ENCODE measurements at regions not wholly inside any gene's neighbourhood (a gene's known extent, or its start where the extent isn't known, plus 50 kb on each side); places are given as distances from the start of the nearest gene placed in this dataset.

GRCh38 chr14:71372411-71372838 is 465.2 kb downstream of the PCNX1 start:
- Histone ChIP-seq H3K27me3 (replicated peaks in 2 of 5; ENCODE audit: control insufficient read depth in 4 of 5, insufficient read depth in 5 of 5, low read length in 4 of 5) (no peaks in the 10 kb centered on the region), H3K4me1 (ENCODE audit: control extremely low read depth in 1 of 4, control insufficient read depth in 4 of 4, insufficient read depth in 4 of 4, low read length in 3 of 4) (peaks cover 0 to 4% (median 0%) of the 10 kb centered on the region in 4 experiments), H3K27ac (ENCODE audit: insufficient read depth in 1 of 2, low read depth in 1 of 2, low read length in 2 of 2, poor library complexity in 1 of 2, severe bottlenecking in 2 of 2) (no peak overlapping the region), H3K4me3 (ENCODE audit: control insufficient read depth in 1 of 7, extremely low read depth in 1 of 7, insufficient read depth in 4 of 7, low read depth in 2 of 7, low read length in 6 of 7) (no peak overlapping the region), H3K36me3 (ENCODE audit: control insufficient read depth in 4 of 4, insufficient read depth in 4 of 4, low read length in 3 of 4) (no peaks in the 10 kb centered on the region), H3K9me3 (ENCODE audit: control extremely low read depth in 1 of 5, control insufficient read depth in 4 of 5, insufficient read depth in 2 of 5, low read depth in 1 of 5, low read length in 4 of 5) (peaks cover 0 to 4% (median 0%) of the 10 kb centered on the region in 5 experiments)
- no CpG with 5 or more reads among the region's 4 CpGs for WGBS (ENCODE audit: insufficient coverage)
- POLR2A ChIA-PET: no interaction called here
- CTCF ChIA-PET: no interaction called here
- DNase-seq: no peak

DNA sequence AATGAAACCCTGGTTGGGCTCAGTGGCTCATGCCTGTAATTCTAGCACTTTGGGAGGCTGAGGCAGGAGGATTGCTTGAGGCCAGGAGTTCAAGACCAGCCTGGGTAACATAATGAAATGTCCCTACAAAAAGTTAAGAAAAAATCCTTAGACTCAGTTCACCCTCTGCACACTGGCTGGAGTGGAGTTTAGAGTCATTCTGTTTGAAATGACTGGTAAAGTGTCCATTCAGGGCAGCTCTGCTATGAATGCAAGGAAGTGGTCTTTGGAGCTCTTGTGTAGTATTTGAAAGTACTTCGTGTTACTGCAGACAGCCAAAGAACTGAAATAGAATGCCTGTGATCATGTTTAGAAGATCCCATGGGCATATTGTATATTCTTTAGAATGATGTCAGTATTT is 466.5 kb downstream of the PCNX1 start:
- H3K27me3 ChIP-seq (replicated peaks in 2 of 5; ENCODE audit: control insufficient read depth in 4 of 5, insufficient read depth in 5 of 5, low read length in 4 of 5): no peaks in the 10 kb centered on the region
- peaks cover 0 to 4% (median 0%) of the 10 kb centered on the region in 4 experiments for H3K4me1 ChIP-seq (ENCODE audit: control extremely low read depth in 1 of 4, control insufficient read depth in 4 of 4, insufficient read depth in 4 of 4, low read length in 3 of 4)
- H3K9me3 ChIP-seq (ENCODE audit: control extremely low read depth in 1 of 5, control insufficient read depth in 4 of 5, insufficient read depth in 2 of 5, low read depth in 1 of 5, low read length in 4 of 5): peaks cover 0 to 4% (median 1%) of the 10 kb centered on the region in 5 experiments
- DNase-seq: no peak
- H3K4me3 ChIP-seq (ENCODE audit: control insufficient read depth in 1 of 7, extremely low read depth in 1 of 7, insufficient read depth in 4 of 7, low read depth in 2 of 7, low read length in 6 of 7): no peak overlapping the region
- ChIA-PET CTCF (interaction anchor here (0.6 kb wide), 1 partner anchor 19 kb away, joined by 3 read pairs; no protein-coding TSS in a partner anchor), POLR2A (interaction anchor here (0.6 kb wide), 1 partner anchor 10 kb away, joined by 3 read pairs; no protein-coding TSS in a partner anchor)
- no peaks in the 10 kb centered on the region for H3K36me3 ChIP-seq (ENCODE audit: control insufficient read depth in 4 of 4, insufficient read depth in 4 of 4, low read length in 3 of 4)
- no CpG with 5 or more reads among the region's 1 CpG for WGBS (ENCODE audit: insufficient coverage)
- H3K27ac ChIP-seq (ENCODE audit: insufficient read depth in 1 of 2, low read depth in 1 of 2, low read length in 2 of 2, poor library complexity in 1 of 2, severe bottlenecking in 2 of 2): no peak overlapping the region

GRCh38 chr14:71374989-71375388 is 467.7 kb downstream of the PCNX1 start:
- no peak overlapping the region for H3K4me3 ChIP-seq (ENCODE audit: control insufficient read depth in 1 of 7, extremely low read depth in 1 of 7, insufficient read depth in 4 of 7, low read depth in 2 of 7, low read length in 6 of 7)
- ChIA-PET CTCF (interaction anchor here (0.9 to 1.1 kb wide), 2 partner anchors 18 to 29 kb away, joined by 3 to 4 read pairs; no protein-coding TSS in a partner anchor), POLR2A (no interaction called here)
- peaks cover 0 to 4% (median 0%) of the 10 kb centered on the region in 4 experiments for H3K4me1 ChIP-seq (ENCODE audit: control extremely low read depth in 1 of 4, control insufficient read depth in 4 of 4, insufficient read depth in 4 of 4, low read length in 3 of 4)
- WGBS (ENCODE audit: insufficient coverage): 100% methylated on average over 1 of the region's 1 CpG
- H3K36me3 ChIP-seq (ENCODE audit: control insufficient read depth in 4 of 4, insufficient read depth in 4 of 4, low read length in 3 of 4): no peaks in the 10 kb centered on the region
- H3K27ac ChIP-seq (ENCODE audit: insufficient read depth in 1 of 2, low read depth in 1 of 2, low read length in 2 of 2, poor library complexity in 1 of 2, severe bottlenecking in 2 of 2): no peak overlapping the region
- H3K27me3 ChIP-seq (replicated peaks in 2 of 5; ENCODE audit: control insufficient read depth in 4 of 5, insufficient read depth in 5 of 5, low read length in 4 of 5): no peaks in the 10 kb centered on the region
- H3K9me3 ChIP-seq (ENCODE audit: control extremely low read depth in 1 of 5, control insufficient read depth in 4 of 5, insufficient read depth in 2 of 5, low read depth in 1 of 5, low read length in 4 of 5): peaks cover 0 to 4% (median 1%) of the 10 kb centered on the region in 5 experiments
- no peak for DNase-seq

GRCh38 chr14:71377099-71377498 is 469.8 kb downstream of the PCNX1 start:
- H3K27me3 ChIP-seq (replicated peaks in 2 of 5; ENCODE audit: control insufficient read depth in 4 of 5, insufficient read depth in 5 of 5, low read length in 4 of 5): no peaks in the 10 kb centered on the region
- no peak overlapping the region for H3K4me3 ChIP-seq (ENCODE audit: control insufficient read depth in 1 of 7, extremely low read depth in 1 of 7, insufficient read depth in 4 of 7, low read depth in 2 of 7, low read length in 6 of 7)
- peaks cover 0 to 4% (median 1%) of the 10 kb centered on the region in 5 experiments for H3K9me3 ChIP-seq (ENCODE audit: control extremely low read depth in 1 of 5, control insufficient read depth in 4 of 5, insufficient read depth in 2 of 5, low read depth in 1 of 5, low read length in 4 of 5)
- no peak overlapping the region for H3K27ac ChIP-seq (ENCODE audit: insufficient read depth in 1 of 2, low read depth in 1 of 2, low read length in 2 of 2, poor library complexity in 1 of 2, severe bottlenecking in 2 of 2)
- no peak for DNase-seq
- no peaks in the 10 kb centered on the region for H3K36me3 ChIP-seq (ENCODE audit: control insufficient read depth in 4 of 4, insufficient read depth in 4 of 4, low read length in 3 of 4)
- CTCF ChIA-PET: no interaction called here
- 97% methylated on average over 19 of the region's 28 CpGs for WGBS (ENCODE audit: insufficient coverage)
- peaks cover 0 to 2% (median 0%) of the 10 kb centered on the region in 4 experiments for H3K4me1 ChIP-seq (ENCODE audit: control extremely low read depth in 1 of 4, control insufficient read depth in 4 of 4, insufficient read depth in 4 of 4, low read length in 3 of 4)
- POLR2A ChIA-PET: no interaction called here

- CTCF ChIA-PET: interaction anchor here (1.1 to 1.6 kb wide), 2 partner anchors 12 to 15 kb away, joined by 3 read pairs; no protein-coding TSS in a partner anchor
- Histone ChIP-seq H3K27ac (ENCODE audit: insufficient read depth in 1 of 2, low read depth in 1 of 2, low read length in 2 of 2, poor library complexity in 1 of 2, severe bottlenecking in 2 of 2) (no peak overlapping the region), H3K9me3 (ENCODE audit: control extremely low read depth in 1 of 5, control insufficient read depth in 4 of 5, insufficient read depth in 2 of 5, low read depth in 1 of 5, low read length in 4 of 5) (peaks cover 0 to 4% (median 1%) of the 10 kb centered on the region in 5 experiments), H3K4me3 (ENCODE audit: control insufficient read depth in 1 of 7, extremely low read depth in 1 of 7, insufficient read depth in 4 of 7, low read depth in 2 of 7, low read length in 6 of 7) (no peak overlapping the region), H3K27me3 (replicated peaks in 2 of 5; ENCODE audit: control insufficient read depth in 4 of 5, insufficient read depth in 5 of 5, low read length in 4 of 5) (no peaks in the 10 kb centered on the region), H3K4me1 (ENCODE audit: control extremely low read depth in 1 of 4, control insufficient read depth in 4 of 4, insufficient read depth in 4 of 4, low read length in 3 of 4) (no peaks in the 10 kb centered on the region), H3K36me3 (ENCODE audit: control insufficient read depth in 4 of 4, insufficient read depth in 4 of 4, low read length in 3 of 4) (no peaks in the 10 kb centered on the region)
- POLR2A ChIA-PET: no interaction called here
- WGBS (ENCODE audit: insufficient coverage): 100% methylated on average over 1 of the region's 2 CpGs
- DNase-seq: no peak
Observed at GRCh38 chr14:71380271-71380670, 473.0 kb downstream of the PCNX1 start.

- H3K9me3 ChIP-seq (ENCODE audit: control extremely low read depth in 1 of 5, control insufficient read depth in 4 of 5, insufficient read depth in 2 of 5, low read depth in 1 of 5, low read length in 4 of 5): peaks cover 0 to 4% (median 1%) of the 10 kb centered on the region in 5 experiments
- no peaks in the 10 kb centered on the region for H3K4me1 ChIP-seq (ENCODE audit: control extremely low read depth in 1 of 4, control insufficient read depth in 4 of 4, insufficient read depth in 4 of 4, low read length in 3 of 4)
- DNase-seq: no peak
- no peak overlapping the region for H3K4me3 ChIP-seq (ENCODE audit: control insufficient read depth in 1 of 7, extremely low read depth in 1 of 7, insufficient read depth in 4 of 7, low read depth in 2 of 7, low read length in 6 of 7)
- no peak overlapping the region for H3K27ac ChIP-seq (ENCODE audit: insufficient read depth in 1 of 2, low read depth in 1 of 2, low read length in 2 of 2, poor library complexity in 1 of 2, severe bottlenecking in 2 of 2)
- ChIA-PET CTCF (interaction anchor here (1.6 kb wide), 1 partner anchor 13 kb away, joined by 3 read pairs; no protein-coding TSS in a partner anchor), POLR2A (no interaction called here)
- no peaks in the 10 kb centered on the region for H3K36me3 ChIP-seq (ENCODE audit: control insufficient read depth in 4 of 4, insufficient read depth in 4 of 4, low read length in 3 of 4)
- H3K27me3 ChIP-seq (replicated peaks in 2 of 5; ENCODE audit: control insufficient read depth in 4 of 5, insufficient read depth in 5 of 5, low read length in 4 of 5): no peaks in the 10 kb centered on the region
Observed at GRCh38 chr14:71381814-71382213, 474.6 kb downstream of the PCNX1 start.

- Histone ChIP-seq H3K4me1 (ENCODE audit: control extremely low read depth in 1 of 4, control insufficient read depth in 4 of 4, insufficient read depth in 4 of 4, low read length in 3 of 4) (no peaks in the 10 kb centered on the region), H3K9me3 (ENCODE audit: control extremely low read depth in 1 of 5, control insufficient read depth in 4 of 5, insufficient read depth in 2 of 5, low read depth in 1 of 5, low read length in 4 of 5) (peaks cover 0 to 2% (median under 1%) of the 10 kb centered on the region in 5 experiments), H3K27me3 (replicated peaks in 2 of 5; ENCODE audit: control insufficient read depth in 4 of 5, insufficient read depth in 5 of 5, low read length in 4 of 5) (no peaks in the 10 kb centered on the region), H3K36me3 (ENCODE audit: control insufficient read depth in 4 of 4, insufficient read depth in 4 of 4, low read length in 3 of 4) (no peaks in the 10 kb centered on the region), H3K27ac (ENCODE audit: insufficient read depth in 1 of 2, low read depth in 1 of 2, low read length in 2 of 2, poor library complexity in 1 of 2, severe bottlenecking in 2 of 2) (no peak overlapping the region), H3K4me3 (ENCODE audit: control insufficient read depth in 1 of 7, extremely low read depth in 1 of 7, insufficient read depth in 4 of 7, low read depth in 2 of 7, low read length in 6 of 7) (no peak overlapping the region)
- ChIA-PET POLR2A (no interaction called here), CTCF (no interaction called here)
- WGBS (ENCODE audit: insufficient coverage): 89% methylated on average over 3 of the region's 6 CpGs
- no peak for DNase-seq
Observed at GRCh38 chr14:71382315-71382714, 475.1 kb downstream of the PCNX1 start.
